SKM-1 treated with dmso at 0.1 percent for 144 hours (cell line): ENCODE measurements at regions not wholly inside any gene's neighbourhood (a gene's known extent, or its start where the extent isn't known, plus 50 kb on each side); places are given as distances from the start of the nearest gene placed in this dataset.

Source experiments
- DNase-seq: peaks from one replicate; lab custom pipeline; 2025; ENCODE audit not compliant: unreplicated experiment; lab: John Stamatoyannopoulos, UW

GRCh38 chr20:21033817-21034216, 72.3 kb downstream of the LINC00237 start:
- no peak for DNase-seq

- DNase-seq: no peak
These were observed 74.5 kb downstream of the LINC00237 start for GRCh38 chr20:21031666-21032065.

- DNase-seq: no peak
These were observed 76.8 kb downstream of the LINC00237 start for GRCh38 chr20:21029341-21029740.

GRCh38 chr20:21028921-21029320, 77.2 kb downstream of the LINC00237 start:
- no peak for DNase-seq

GRCh38 chr20:21028436-21028835, 77.7 kb downstream of the LINC00237 start:
- DNase-seq: no peak

GRCh38 chr20:21027569-21027968, 78.6 kb downstream of the LINC00237 start:
- DNase-seq: no peak

- no peak for DNase-seq
These were observed 79.2 kb downstream of the LINC00237 start for GRCh38 chr20:21026951-21027350.

- DNase-seq: no peak
These were observed 81.7 kb downstream of the LINC00237 start for GRCh38 chr20:21024420-21024819.

GRCh38 chr20:21022925-21023324, 83.2 kb downstream of the LINC00237 start:
- no peak for DNase-seq

GRCh38 chr20:21021472-21021790, 84.7 kb downstream of the LINC00237 start:
- DNase-seq: no peak

- DNase-seq: no peak
These were observed 85.3 kb downstream of the LINC00237 start for GRCh38 chr20:21020659-21021471.

GRCh38 chr20:21019814-21020658, 86.1 kb downstream of the LINC00237 start:
- DNase-seq: no peak

GRCh38 chr20:21019468-21019813, 86.7 kb downstream of the LINC00237 start:
- no peak for DNase-seq

- DNase-seq: no peak
These were observed 87.6 kb downstream of the LINC00237 start for GRCh38 chr20:21018576-21018975.

GRCh38 chr20:21017528-21018085, 88.6 kb downstream of the LINC00237 start:
- no peak for DNase-seq

- no peak for DNase-seq
These were observed 89.4 kb downstream of the LINC00237 start for GRCh38 chr20:21016751-21017150.

- no peak for DNase-seq
These were observed 91.6 kb downstream of the LINC00237 start for GRCh38 chr20:21014528-21014927.

- no peak for DNase-seq
These were observed 97.2 kb downstream of the LINC00237 start for GRCh38 chr20:21008951-21009350.

GRCh38 chr20:21006611-21007010, 99.5 kb downstream of the LINC00237 start:
- no peak for DNase-seq

GRCh38 chr20:21004386-21005076, 101.6 kb downstream of the LINC00237 start:
- no peak for DNase-seq

GRCh38 chr20:21003902-21004301, 102.3 kb downstream of the LINC00237 start:
- DNase-seq: no peak
